Stomach (tissue), 8 donors: ENCODE measurements at regions not wholly inside any gene's neighbourhood (a gene's known extent, or its start where the extent isn't known, plus 50 kb on each side); places are given as distances from the start of the nearest gene placed in this dataset.

Experiments
- DNase-seq, 2 donors: peaks; one replicate each; pipeline versions ENCODE4 v3.0.0 to v3.0.0-alpha.2; 2013 to 2019
- H3K27ac ChIP-seq, 5 donors: fragments of 200-600 bp in 4 of 5; sonication (generic) in 4 of 5; one replicate each; pipeline ENCODE4 v1.5.1; 2013 to 2019; ENCODE audit warnings: mild to moderate bottlenecking in 1 of 5, moderate library complexity in 1 of 5
- H3K27me3 ChIP-seq, 3 donors: fragments of 200-600 bp; sonication (generic); one replicate each; pipeline ENCODE4 v1.5.1; 2017 to 2019; ENCODE audit warnings: mixed run types in 1 of 3
- H3K36me3 ChIP-seq, 4 donors: fragments of 200-600 bp; sonication (generic); 1 replicate in 3 of 4; 2 replicates in 1 of 4; pipeline ENCODE4 v1.5.1; 2016 to 2019
- H3K4me1 ChIP-seq, 4 donors: fragments of 200-600 bp; sonication (generic); one replicate each; pipeline ENCODE4 v1.5.1; 2016 to 2019
- H3K4me3 ChIP-seq, 4 donors: fragments of 200-600 bp; sonication (generic) in 3 of 4; one replicate each; pipeline ENCODE4 v1.5.1; 2016 to 2019; ENCODE audit warnings: mild to moderate bottlenecking in 1 of 4
- H3K9me3 ChIP-seq, 4 donors: fragments of 200-600 bp; sonication (generic); one replicate each; pipeline ENCODE4 v1.5.1; 2016 to 2019
- EP300 ChIP-seq: sonication (generic); formaldehyde crosslinking; IDR thresholded peaks from one replicate; pipeline ENCODE4 v1.6.1; 2017; ENCODE audit warnings: antibody characterized with exemption
- POLR2A ChIP-seq, 4 donors: fragments of 450-650 bp; IDR thresholded peaks; one replicate each; pipeline ENCODE4 v1.6.1; 2016; ENCODE audit warnings: antibody characterized with exemption in 4 of 4, control low read depth in 2 of 4, mild to moderate bottlenecking in 1 of 4, moderate library complexity in 1 of 4
- POLR2AphosphoS5 ChIP-seq, 3 donors: sonication (generic); formaldehyde crosslinking; IDR thresholded peaks; one replicate each; pipeline ENCODE4 v1.6.1; 2016; ENCODE audit warnings: antibody characterized with exemption in 3 of 3
- WGBS, 5 donors: extraction: QIAGEN DNeasy Blood & Tissue Kit in 3 of 5; methylation state at CpG; one replicate each; pipeline versions ENCODE4 v1.1.5 to v1.1.7; 2013 to 2018; 5-methylcytosine and 5-hydroxymethylcytosine counted together
- intact Hi-C: fragments of 100-400 bp; cut with DNase I; formaldehyde crosslinking; loops from one replicate; pipeline ENCODE4 v1.15.1; 2023; ENCODE audit warnings: low total_unique reads
- TF ChIP-seq, protein P1 (sequence below), 7 experiments: fragments of 450-650 bp in 4 of 7; fragments of 200-600 bp in 3 of 7; sonication (generic) in 3 of 7; IDR thresholded peaks; one replicate each; pipeline ENCODE4 v1.5.1; 2016 to 2019; ENCODE audit warnings: antibody characterized with exemption in 7 of 7, control low read depth in 2 of 7, mild to moderate bottlenecking in 1 of 7
- donor health status: healthy with polysubstance abuse.
- donor health status: Bipolar disorder and iron deficiency.
- donor health status: healthy.

DNA sequence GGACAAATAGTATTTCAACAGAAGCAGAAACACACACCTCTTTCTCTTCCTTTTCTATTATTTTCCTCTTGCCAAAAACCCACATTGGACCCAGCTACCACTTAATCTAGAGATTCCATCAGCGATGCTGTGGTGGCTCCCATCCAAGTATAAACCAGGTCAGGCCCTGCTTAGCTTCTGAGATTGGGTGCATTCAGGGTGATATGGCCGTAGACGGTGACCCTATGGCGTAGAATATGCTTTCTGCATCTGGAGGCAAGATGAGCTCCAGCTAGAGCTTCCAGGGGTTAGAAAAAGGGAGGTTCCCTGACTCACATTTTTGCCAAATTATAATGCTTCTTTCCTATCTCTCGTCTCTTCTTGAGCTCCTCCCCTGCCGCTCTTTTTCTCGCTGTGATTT lies 66.5 kb downstream of the TNP1 start:
- Histone ChIP-seq H3K9me3 (no peaks in the 10 kb centered on the region), H3K27me3 (no peaks in the 10 kb centered on the region), H3K36me3 (no peaks in the 10 kb centered on the region), H3K27ac (peak overlapping the region in 2 of 5 donors; percentile 66 to 72), H3K4me3 (no peak overlapping the region), H3K4me1 (peaks cover 0 to 37% (median 21%) of the 10 kb centered on the region in 4 donors)
- intact Hi-C loops, result no loop called here
- no peak for DNase-seq
- 81 to 94% (median 90%) methylated on average over 7 of the region's 7 CpGs for WGBS, 5 donors
- no peak for TF ChIP-seq POLR2A (IDR thresholded peaks at IDR 0.05)
- TF ChIP-seq POLR2AphosphoS5 (IDR thresholded peaks at IDR 0.05), result no peak
- TF ChIP-seq, protein P1, sequence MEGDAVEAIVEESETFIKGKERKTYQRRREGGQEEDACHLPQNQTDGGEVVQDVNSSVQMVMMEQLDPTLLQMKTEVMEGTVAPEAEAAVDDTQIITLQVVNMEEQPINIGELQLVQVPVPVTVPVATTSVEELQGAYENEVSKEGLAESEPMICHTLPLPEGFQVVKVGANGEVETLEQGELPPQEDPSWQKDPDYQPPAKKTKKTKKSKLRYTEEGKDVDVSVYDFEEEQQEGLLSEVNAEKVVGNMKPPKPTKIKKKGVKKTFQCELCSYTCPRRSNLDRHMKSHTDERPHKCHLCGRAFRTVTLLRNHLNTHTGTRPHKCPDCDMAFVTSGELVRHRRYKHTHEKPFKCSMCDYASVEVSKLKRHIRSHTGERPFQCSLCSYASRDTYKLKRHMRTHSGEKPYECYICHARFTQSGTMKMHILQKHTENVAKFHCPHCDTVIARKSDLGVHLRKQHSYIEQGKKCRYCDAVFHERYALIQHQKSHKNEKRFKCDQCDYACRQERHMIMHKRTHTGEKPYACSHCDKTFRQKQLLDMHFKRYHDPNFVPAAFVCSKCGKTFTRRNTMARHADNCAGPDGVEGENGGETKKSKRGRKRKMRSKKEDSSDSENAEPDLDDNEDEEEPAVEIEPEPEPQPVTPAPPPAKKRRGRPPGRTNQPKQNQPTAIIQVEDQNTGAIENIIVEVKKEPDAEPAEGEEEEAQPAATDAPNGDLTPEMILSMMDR (IDR thresholded peaks at IDR 0.05), result no peak
- TF ChIP-seq EP300, result no peak

DNA sequence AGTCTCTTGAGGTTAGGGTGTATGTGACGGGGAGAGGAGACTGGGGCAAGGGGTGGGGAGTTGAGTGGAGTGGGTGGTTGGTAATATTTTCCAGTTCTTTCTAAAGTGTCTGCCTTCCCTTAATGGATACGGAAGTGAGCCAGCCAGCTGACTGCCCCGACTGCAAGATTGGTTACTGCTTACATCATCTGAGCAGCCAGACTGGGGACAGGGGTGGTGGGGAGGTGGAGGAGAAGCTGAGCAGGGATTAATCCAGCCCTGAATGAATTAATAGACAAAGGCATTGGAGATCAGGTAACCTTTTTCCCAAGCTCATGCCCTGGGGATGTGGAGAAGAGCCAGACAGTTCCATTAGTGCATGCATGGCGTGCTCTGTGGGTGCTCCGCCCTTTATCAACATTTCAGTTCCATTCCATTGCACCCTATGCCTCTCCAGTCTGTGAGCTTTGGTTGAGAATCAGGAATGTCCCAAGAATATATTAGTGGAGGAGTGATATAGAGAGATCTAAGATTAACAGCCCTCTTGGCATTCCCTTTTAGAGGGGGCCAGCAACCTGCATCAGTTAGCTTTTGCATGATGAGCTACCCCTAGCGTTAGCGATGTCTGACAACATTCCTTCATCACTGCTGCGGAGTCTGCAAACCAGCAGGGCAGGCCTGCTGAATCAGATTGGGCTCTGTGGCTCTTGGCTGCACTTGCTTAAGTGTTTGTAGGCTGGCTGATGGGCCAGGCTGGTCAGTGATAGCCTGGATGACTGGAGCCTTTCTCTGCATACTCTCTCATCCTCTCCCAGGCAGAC lies 67.4 kb downstream of the TNP1 start:
- 47 to 68% (median 64%) methylated on average over 7 to 8 of the region's 8 CpGs for WGBS, 5 donors
- intact Hi-C loops, result no loop called here
- DNase-seq, result peak in 1 of 2 donors; percentile 67
- H3K27ac ChIP-seq, result peak overlapping the region in 4 of 5 donors; percentile 45 to 72 (median 64)
- no peak overlapping the region for H3K4me3 ChIP-seq
- H3K4me1 ChIP-seq, result peaks cover 0 to 37% (median 21%) of the 10 kb centered on the region in 4 donors
- H3K9me3 ChIP-seq, result no peaks in the 10 kb centered on the region
- H3K36me3 ChIP-seq, result no peaks in the 10 kb centered on the region
- no peaks in the 10 kb centered on the region for H3K27me3 ChIP-seq
- TF ChIP-seq, protein P1 (IDR thresholded peaks at IDR 0.05), result no peak
- TF ChIP-seq POLR2AphosphoS5 (IDR thresholded peaks at IDR 0.05) (no peak), POLR2A (IDR thresholded peaks at IDR 0.05) (no peak), EP300 (no peak)

DNA sequence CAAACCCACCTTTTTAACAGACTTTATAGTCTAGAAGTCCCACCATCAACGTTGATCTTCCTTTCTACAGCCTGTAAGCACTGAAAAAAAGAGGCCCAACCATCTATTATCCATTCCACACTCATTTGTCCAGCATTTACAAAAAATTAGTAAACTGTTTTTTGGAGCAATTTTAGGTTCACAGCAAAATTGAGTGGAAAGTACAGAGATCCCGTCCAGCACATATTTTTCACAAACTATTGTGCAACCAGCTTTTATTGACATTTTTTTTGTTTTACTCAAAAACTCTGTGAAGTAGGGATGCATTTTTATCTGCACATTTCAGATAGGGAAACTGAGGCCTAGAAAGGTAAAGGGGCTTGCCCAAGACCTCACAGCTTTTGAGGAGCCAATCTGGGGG lies 68.6 kb downstream of the TNP1 start:
- H3K27ac ChIP-seq, result peak overlapping the region in 4 of 5 donors; percentile 45 to 72 (median 64)
- WGBS, 5 donors, result 62 to 80% (median 71%) methylated on average over 2 of the region's 2 CpGs

DNA sequence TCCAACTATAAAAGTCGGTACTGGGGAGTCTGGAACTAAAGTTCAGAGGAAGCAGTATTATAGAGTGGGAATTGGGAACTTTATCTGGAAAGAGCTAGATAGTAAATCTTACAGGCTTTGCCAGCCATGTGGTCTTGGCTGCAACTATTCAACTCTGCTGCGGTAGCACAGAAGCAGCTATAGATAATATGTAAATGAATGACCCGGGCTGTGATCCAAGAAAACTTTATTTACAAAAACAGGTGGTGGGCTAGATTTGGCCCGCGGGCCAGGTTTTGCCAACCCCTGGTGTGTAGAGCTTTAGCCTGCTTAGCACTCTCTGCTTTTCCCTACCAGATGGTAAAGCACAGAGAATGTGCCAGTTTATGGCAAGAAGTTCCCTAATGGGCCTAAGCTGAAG lies 70.8 kb downstream of the TNP1 start:
- no peak overlapping the region for H3K4me3 ChIP-seq
- peak overlapping the region in 1 of 5 donors; percentile 58 for H3K27ac ChIP-seq
- no peaks in the 10 kb centered on the region for H3K9me3 ChIP-seq
- H3K4me1 ChIP-seq, result peaks cover 0 to 37% (median 21%) of the 10 kb centered on the region in 4 donors
- whole genome bisulfite sequencing, 5 donors, result 22 to 54% (median 33%) methylated on average over 5 of the region's 5 CpGs
- intact Hi-C loops, result no loop called here
- TF ChIP-seq POLR2AphosphoS5 (IDR thresholded peaks at IDR 0.05) (no peak), POLR2A (IDR thresholded peaks at IDR 0.05) (no peak), EP300 (no peak)
- TF ChIP-seq, protein P1 (IDR thresholded peaks at IDR 0.05), result no peak
- H3K27me3 ChIP-seq, result no peaks in the 10 kb centered on the region
- no peaks in the 10 kb centered on the region for H3K36me3 ChIP-seq
- no peak for DNase-seq

More for the DNA sequence above, 68.6 kb downstream of the TNP1 start:
- TF ChIP-seq, protein P1 (IDR thresholded peaks at IDR 0.05), result no peak
- TF ChIP-seq POLR2A (IDR thresholded peaks at IDR 0.05), result no peak
- no peak for TF ChIP-seq POLR2AphosphoS5 (IDR thresholded peaks at IDR 0.05)
- TF ChIP-seq EP300, result no peak
- H3K9me3 ChIP-seq, result no peaks in the 10 kb centered on the region
- DNase-seq, result no peak
- no peaks in the 10 kb centered on the region for H3K36me3 ChIP-seq
- H3K4me1 ChIP-seq, result peaks cover 0 to 37% (median 21%) of the 10 kb centered on the region in 4 donors
- no peak overlapping the region for H3K4me3 ChIP-seq
- intact Hi-C loops, result no loop called here
- H3K27me3 ChIP-seq, result no peaks in the 10 kb centered on the region
